Gastroesophageal sphincter (tissue), 3 donors: ENCODE measurements at regions not wholly inside any gene's neighbourhood (a gene's known extent, or its start where the extent isn't known, plus 50 kb on each side); places are given as distances from the start of the nearest gene placed in this dataset.

ENCODE experiments used
- EP300 ChIP-seq: sonication (generic); formaldehyde crosslinking; IDR thresholded peaks from one replicate; pipeline ENCODE4 v1.6.1; 2017; ENCODE audit warnings: antibody characterized with exemption, mild to moderate bottlenecking
- POLR2A ChIP-seq, 2 donors: fragments of 450-650 bp; IDR thresholded peaks; one replicate each; pipeline ENCODE4 v1.6.1; 2017; ENCODE audit warnings: antibody characterized with exemption in 2 of 2, mild to moderate bottlenecking in 2 of 2, moderate library complexity in 1 of 2
- POLR2AphosphoS5 ChIP-seq: sonication (generic); formaldehyde crosslinking; IDR thresholded peaks from one replicate; pipeline ENCODE4 v1.6.1; 2017; ENCODE audit warnings: antibody characterized with exemption
- TF ChIP-seq, protein P1 (sequence below), 4 experiments: fragments of 200-600 bp in 2 of 4; fragments of 450-650 bp in 2 of 4; sonication (generic) in 1 of 4; IDR thresholded peaks; one replicate each; pipeline ENCODE4 v1.5.1; 2017 to 2019; ENCODE audit warnings: antibody characterized with exemption in 4 of 4, mild to moderate bottlenecking in 2 of 4, moderate library complexity in 2 of 4

DNA sequence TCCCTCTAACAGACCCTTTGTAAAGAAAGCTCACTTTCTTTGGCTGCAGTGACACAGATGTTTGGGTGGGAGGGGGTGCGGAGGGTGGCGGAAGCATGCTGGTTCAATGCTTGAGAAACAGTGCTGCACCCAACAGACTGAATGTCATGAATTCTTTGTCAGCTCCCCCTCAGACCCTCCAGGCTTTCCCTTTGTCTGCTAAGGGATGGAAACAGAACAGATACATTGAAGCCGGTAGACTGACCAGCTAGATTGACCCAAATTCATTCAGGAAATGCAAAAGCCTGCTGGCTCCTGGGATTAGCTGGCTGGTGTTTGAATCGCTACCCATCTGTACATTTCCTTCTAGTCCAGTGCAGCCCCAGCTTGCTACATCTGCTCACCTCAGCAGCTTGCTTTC lies 90.8 kb upstream of the PAK3 start:
- TF ChIP-seq, protein P1, sequence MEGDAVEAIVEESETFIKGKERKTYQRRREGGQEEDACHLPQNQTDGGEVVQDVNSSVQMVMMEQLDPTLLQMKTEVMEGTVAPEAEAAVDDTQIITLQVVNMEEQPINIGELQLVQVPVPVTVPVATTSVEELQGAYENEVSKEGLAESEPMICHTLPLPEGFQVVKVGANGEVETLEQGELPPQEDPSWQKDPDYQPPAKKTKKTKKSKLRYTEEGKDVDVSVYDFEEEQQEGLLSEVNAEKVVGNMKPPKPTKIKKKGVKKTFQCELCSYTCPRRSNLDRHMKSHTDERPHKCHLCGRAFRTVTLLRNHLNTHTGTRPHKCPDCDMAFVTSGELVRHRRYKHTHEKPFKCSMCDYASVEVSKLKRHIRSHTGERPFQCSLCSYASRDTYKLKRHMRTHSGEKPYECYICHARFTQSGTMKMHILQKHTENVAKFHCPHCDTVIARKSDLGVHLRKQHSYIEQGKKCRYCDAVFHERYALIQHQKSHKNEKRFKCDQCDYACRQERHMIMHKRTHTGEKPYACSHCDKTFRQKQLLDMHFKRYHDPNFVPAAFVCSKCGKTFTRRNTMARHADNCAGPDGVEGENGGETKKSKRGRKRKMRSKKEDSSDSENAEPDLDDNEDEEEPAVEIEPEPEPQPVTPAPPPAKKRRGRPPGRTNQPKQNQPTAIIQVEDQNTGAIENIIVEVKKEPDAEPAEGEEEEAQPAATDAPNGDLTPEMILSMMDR (IDR thresholded peaks at IDR 0.05): no peak
- TF ChIP-seq EP300: no peak
- TF ChIP-seq POLR2AphosphoS5: no peak
- no peak for TF ChIP-seq POLR2A (IDR thresholded peaks at IDR 0.05)
